ENCODE measurements at regions not wholly inside any gene's neighbourhood (a gene's known extent, or its start where the extent isn't known, plus 50 kb on each side); places are given as distances from the start of the nearest gene placed in this dataset.

GRCh38 chr11:70488171-70488703 is 89.9 kb downstream of the CTTN start:
- H3K36me3 ChIP-seq (replicated peaks in 1 of 2; ENCODE audit: control insufficient read depth in 1 of 2, insufficient read depth in 2 of 2, low read length in 1 of 2): no peaks in the 10 kb centered on the region
- H4K20me1 ChIP-seq (ENCODE audit: insufficient read depth): no peaks in the 10 kb centered on the region
- no peak overlapping the region for H2AFZ ChIP-seq (ENCODE audit: low read depth)
- H3K4me2 ChIP-seq: no peak overlapping the region
- no peaks in the 10 kb centered on the region for H3K9me3 ChIP-seq
- WGBS (ENCODE audit: low lambda C conversion rate): 58% methylated on average over 2 of the region's 7 CpGs
- H3K9ac ChIP-seq: no peak overlapping the region
- no peaks in the 10 kb centered on the region for H3K9me2 ChIP-seq
- H3K27me3 ChIP-seq (ENCODE audit: insufficient read depth): no peaks in the 10 kb centered on the region
- H3K4me1 ChIP-seq (ENCODE audit: control insufficient read depth in 1 of 2, insufficient read depth in 2 of 2, low read depth in 1 of 2, low read length in 1 of 2): no peaks in the 10 kb centered on the region
- H3K27ac ChIP-seq (ENCODE audit: low read depth in 2 of 2, low read length in 1 of 2): no peak overlapping the region
- ChIA-PET CTCF (interaction anchor here (1.1 kb wide), 1 partner anchor 11 kb away, joined by 3 read pairs; no protein-coding TSS in a partner anchor), POLR2A (no interaction called here)
- no peaks in the 10 kb centered on the region for H3F3A ChIP-seq (replicated peaks; ENCODE audit: insufficient read depth)
- no peak for DNase-seq
- no peak for TF ChIP-seq GATA2 (CRISPR knock-in tag; IDR thresholded peaks at IDR 0.05)
- TF ChIP-seq, protein P1, sequence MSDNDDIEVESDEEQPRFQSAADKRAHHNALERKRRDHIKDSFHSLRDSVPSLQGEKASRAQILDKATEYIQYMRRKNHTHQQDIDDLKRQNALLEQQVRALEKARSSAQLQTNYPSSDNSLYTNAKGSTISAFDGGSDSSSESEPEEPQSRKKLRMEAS (IDR thresholded peaks at IDR 0.05; ENCODE audit: low read depth): no peak
- no peak for TF ChIP-seq ELF1 (IDR thresholded peaks at IDR 0.05)
- no peak for TF ChIP-seq ZBTB33 (IDR thresholded peaks at IDR 0.05; ENCODE audit: borderline replicate concordance, low read depth)
- no peak for TF ChIP-seq IRF3 (IDR thresholded peaks at IDR 0.05; ENCODE audit: low read depth, low read length)
- TF ChIP-seq CHD2 (IDR thresholded peaks at IDR 0.05; ENCODE audit: low read length, partially characterized antibody): no peak
- no peak for TF ChIP-seq NFIC (IDR thresholded peaks at IDR 0.05; ENCODE audit: borderline replicate concordance)
- TF ChIP-seq RAD21 (IDR thresholded peaks at IDR 0.05; ENCODE audit: low read length): no peak
- TF ChIP-seq PBX3 (IDR thresholded peaks at IDR 0.05): no peak
- no peak for TF ChIP-seq USF1 (IDR thresholded peaks at IDR 0.05; ENCODE audit: borderline replicate concordance, low read depth)
- TF ChIP-seq EP300 (IDR thresholded peaks at IDR 0.05; ENCODE audit: borderline replicate concordance in 1 of 2, low read depth in 1 of 2, low read length in 1 of 2): no peak
- H3K79me2 ChIP-seq (ENCODE audit: insufficient read depth): no peaks in the 10 kb centered on the region
- H3K4me3 ChIP-seq (ENCODE audit: low read depth in 2 of 2, low read length in 1 of 2): no peak overlapping the region

DNA sequence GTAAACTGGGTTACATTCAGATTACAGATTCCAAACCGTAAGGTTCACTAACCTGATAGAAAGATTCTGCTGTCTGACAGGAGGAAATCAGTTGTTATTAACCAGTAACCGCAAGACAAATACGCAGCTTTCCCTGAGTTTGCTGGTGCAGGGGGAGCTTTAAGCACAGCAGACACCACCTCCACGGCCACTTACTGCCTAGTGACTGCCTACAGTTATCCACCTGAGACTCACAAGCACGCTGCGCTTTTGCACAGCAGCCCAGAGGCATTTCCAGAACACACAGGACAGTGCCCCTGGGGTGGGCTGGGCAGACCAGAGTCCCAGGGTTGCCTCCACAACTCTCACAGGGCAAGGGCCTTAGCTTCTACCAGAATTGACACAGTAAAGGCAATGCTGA is 90.9 kb downstream of the CTTN start:
- no peak overlapping the region for H3K4me3 ChIP-seq (ENCODE audit: low read depth in 2 of 2, low read length in 1 of 2)
- no peak overlapping the region for H3K9ac ChIP-seq
- H2AFZ ChIP-seq (ENCODE audit: low read depth): no peak overlapping the region
- DNase-seq: no peak
- H3K79me2 ChIP-seq (ENCODE audit: insufficient read depth): no peaks in the 10 kb centered on the region
- CTCF ChIA-PET: interaction anchor here (0.7 kb wide), 1 partner anchor 266 kb away, joined by 3 read pairs; no protein-coding TSS in a partner anchor
- H3K27ac ChIP-seq (ENCODE audit: low read depth in 2 of 2, low read length in 1 of 2): no peak overlapping the region
- H3K4me1 ChIP-seq (ENCODE audit: control insufficient read depth in 1 of 2, insufficient read depth in 2 of 2, low read depth in 1 of 2, low read length in 1 of 2): no peaks in the 10 kb centered on the region
- H3K9me2 ChIP-seq: no peaks in the 10 kb centered on the region
- POLR2A ChIA-PET: no interaction called here
- no peaks in the 10 kb centered on the region for H3F3A ChIP-seq (replicated peaks; ENCODE audit: insufficient read depth)
- H3K4me2 ChIP-seq: no peak overlapping the region
- no peaks in the 10 kb centered on the region for H3K36me3 ChIP-seq (replicated peaks in 1 of 2; ENCODE audit: control insufficient read depth in 1 of 2, insufficient read depth in 2 of 2, low read length in 1 of 2)
- no peaks in the 10 kb centered on the region for H3K27me3 ChIP-seq (ENCODE audit: insufficient read depth)
- H4K20me1 ChIP-seq (ENCODE audit: insufficient read depth): no peaks in the 10 kb centered on the region
- no peak for TF ChIP-seq SMC3 (IDR thresholded peaks at IDR 0.05; ENCODE audit: low read depth, low read length)
- no peak for TF ChIP-seq POLR2AphosphoS5 (IDR thresholded peaks at IDR 0.05; ENCODE audit: low read depth, low read length)
- no peak for TF ChIP-seq CTCF (IDR thresholded peaks at IDR 0.05)
- TF ChIP-seq GATA2 (CRISPR knock-in tag; IDR thresholded peaks at IDR 0.05): no peak
- 66% methylated on average over 5 of the region's 6 CpGs for WGBS (ENCODE audit: low lambda C conversion rate)
- H3K9me3 ChIP-seq: no peaks in the 10 kb centered on the region

All from SK-N-SH (cell line).